SK-N-SH treated with all-trans-retinoic acid at 6 μM for 48 hours (cell line): ENCODE measurements at regions not wholly inside any gene's neighbourhood (a gene's known extent, or its start where the extent isn't known, plus 50 kb on each side); places are given as distances from the start of the nearest gene placed in this dataset.

ENCODE experiments used
- ATAC-seq: fragments of 200-7000 bp; cut with Tn5 transposase; 3 replicates; pipeline ENCODE4 v1.9.1; 2020; ENCODE audit warnings: mild to moderate bottlenecking, moderate library complexity
- ARNTL ChIP-seq: fragments of 450-650 bp; formaldehyde crosslinking; IDR thresholded peaks from 2 replicates; pipeline ENCODE4 v1.5.0; 2020; ENCODE audit warnings: low read depth, mild to moderate bottlenecking, moderate library complexity, borderline replicate concordance
- BACH2 ChIP-seq: fragments of 250-450 bp; sonication (Bioruptor Pico); IDR thresholded peaks from 2 replicates; pipeline ENCODE4 v1.9.0; 2021; ENCODE audit warnings: mild to moderate bottlenecking, borderline replicate concordance
- CREB5 ChIP-seq: fragments of 250-450 bp; sonication (Bioruptor Pico); IDR thresholded peaks from 2 replicates; pipeline ENCODE4 v1.5.1; 2020; ENCODE audit warnings: low read depth, mild to moderate bottlenecking, moderate library complexity
- CSDC2 ChIP-seq: fragments of 250-450 bp; sonication (Bioruptor Pico); IDR thresholded peaks from 2 replicates; pipeline ENCODE4 v1.5.0; 2020; ENCODE audit warnings: mild to moderate bottlenecking, moderate library complexity
- CSRNP3 ChIP-seq: fragments of 250-450 bp; sonication (Bioruptor Pico); IDR thresholded peaks from 2 replicates; pipeline ENCODE4 v1.5.1; 2021; ENCODE audit warnings: mild to moderate bottlenecking, moderate library complexity
- ESRRG ChIP-seq: fragments of 250-450 bp; sonication (Bioruptor Pico); IDR thresholded peaks from 2 replicates; pipeline ENCODE4 v1.6.1; 2021; ENCODE audit warnings: mild to moderate bottlenecking
- GLIS3 ChIP-seq: fragments of 250-450 bp; sonication (Bioruptor Pico); IDR thresholded peaks from 2 replicates; pipeline ENCODE4 v1.5.0; 2020; ENCODE audit warnings: mild to moderate bottlenecking, moderate library complexity
- ISL1 ChIP-seq: fragments of 250-450 bp; sonication (Bioruptor Pico); IDR thresholded peaks from 2 replicates; pipeline ENCODE4 v2.1.2; 2022; ENCODE audit warnings: mild to moderate bottlenecking, moderate library complexity
- OSR1 ChIP-seq: fragments of 250-450 bp; sonication (Bioruptor Pico); IDR thresholded peaks from 2 replicates; pipeline ENCODE4 v1.8.0; 2022; ENCODE audit warnings: moderate library complexity, mild to moderate bottlenecking, inconsistent platforms
- PATZ1 ChIP-seq: fragments of 250-450 bp; sonication (Bioruptor Pico); IDR thresholded peaks from 2 replicates; pipeline ENCODE4 v1.8.0; 2020; ENCODE audit warnings: mild to moderate bottlenecking, moderate library complexity, borderline replicate concordance
- POU6F1 ChIP-seq: fragments of 250-450 bp; sonication (Bioruptor Pico); IDR thresholded peaks from 2 replicates; pipeline ENCODE4 v1.8.0; 2021; ENCODE audit warnings: low read depth, mild to moderate bottlenecking, moderate library complexity, borderline replicate concordance
- PPARA ChIP-seq: fragments of 250-450 bp; sonication (Bioruptor Pico); IDR thresholded peaks from 2 replicates; pipeline ENCODE4 v1.5.0; 2020; ENCODE audit warnings: mild to moderate bottlenecking, borderline replicate concordance
- RARB ChIP-seq: fragments of 250-450 bp; sonication (Bioruptor Pico); IDR thresholded peaks from 2 replicates; pipeline ENCODE4 v1.8.0; 2021; ENCODE audit warnings: mild to moderate bottlenecking, moderate library complexity
- SNAI2 ChIP-seq: fragments of 250-450 bp; sonication (Bioruptor Pico); IDR thresholded peaks from 2 replicates; pipeline ENCODE4 v1.5.0; 2020; ENCODE audit warnings: mild to moderate bottlenecking, moderate library complexity
- TCF4 ChIP-seq: fragments of 250-450 bp; sonication (Bioruptor Pico); IDR thresholded peaks from 2 replicates; pipeline ENCODE4 v1.8.0; 2021; ENCODE audit warnings: mild to moderate bottlenecking, moderate library complexity, borderline replicate concordance
- TOX ChIP-seq: fragments of 250-450 bp; sonication (Bioruptor Pico); IDR thresholded peaks from 2 replicates; pipeline ENCODE4 v1.8.0; 2021; ENCODE audit warnings: mild to moderate bottlenecking, moderate library complexity, borderline replicate concordance
- TSHZ2 ChIP-seq: fragments of 250-450 bp; sonication (Bioruptor Pico); IDR thresholded peaks from 2 replicates; pipeline ENCODE4 v1.5.0; 2020; ENCODE audit warnings: mild to moderate bottlenecking, moderate library complexity
- ZC3H10 ChIP-seq: fragments of 250-450 bp; sonication (Bioruptor Pico); IDR thresholded peaks from 2 replicates; pipeline ENCODE4 v1.5.1; 2021; ENCODE audit warnings: mild to moderate bottlenecking, moderate library complexity
- ZFP3 ChIP-seq: fragments of 250-450 bp; sonication (Bioruptor Pico); IDR thresholded peaks from 2 replicates; pipeline ENCODE4 v1.5.0; 2020; ENCODE audit warnings: mild to moderate bottlenecking, moderate library complexity
- ZNF565 ChIP-seq: fragments of 450-650 bp; formaldehyde crosslinking; conservative IDR thresholded peaks from 2 replicates; pipeline ENCODE4 v1.5.0; 2020; ENCODE audit warnings: low read depth, mild to moderate bottlenecking, moderate library complexity
- ZNF70 ChIP-seq: fragments of 450-650 bp; formaldehyde crosslinking; IDR thresholded peaks from 2 replicates; pipeline ENCODE4 v1.5.0; 2020; ENCODE audit warnings: mild to moderate bottlenecking, moderate library complexity
- ZNF8 ChIP-seq: fragments of 450-650 bp; formaldehyde crosslinking; IDR thresholded peaks from 2 replicates; pipeline ENCODE4 v1.5.0; 2020; ENCODE audit warnings: mild to moderate bottlenecking, moderate library complexity

GRCh38 chrX:68938244-68939004 lies 109.6 kb downstream of the EFNB1 start:
- no peak for ATAC-seq
- no peak for TF ChIP-seq ARNTL
- no peak for TF ChIP-seq OSR1 (CRISPR knock-in tag)
- no peak for TF ChIP-seq ZFP3 (CRISPR knock-in tag)
- TF ChIP-seq PATZ1 (CRISPR knock-in tag), result no peak
- TF ChIP-seq, all 23 proteins: peak for 0

- ATAC-seq, result no peak
- TF ChIP-seq ZNF8 (CRISPR knock-in tag) (no peak), RARB (CRISPR knock-in tag) (no peak), POU6F1 (CRISPR knock-in tag) (no peak), ZC3H10 (no peak), ARNTL (no peak), ZNF70 (CRISPR knock-in tag) (no peak), ZNF565 (CRISPR knock-in tag) (no peak), CSRNP3 (CRISPR knock-in tag) (no peak), PPARA (CRISPR knock-in tag) (no peak), ISL1 (CRISPR knock-in tag) (no peak), TSHZ2 (CRISPR knock-in tag) (no peak), TOX (CRISPR knock-in tag) (no peak), BACH2 (CRISPR knock-in tag) (no peak)
- TF ChIP-seq, all 23 proteins: peak for 0
Measured at GRCh38 chrX:68937581-68937980, 108.8 kb downstream of the EFNB1 start.

GRCh38 chrX:68936608-68937007 lies 107.8 kb downstream of the EFNB1 start:
- peak; percentile 85 for ATAC-seq
- TF ChIP-seq CSDC2 (CRISPR knock-in tag) (no peak), ZNF565 (CRISPR knock-in tag) (no peak), OSR1 (CRISPR knock-in tag) (no peak), ARNTL (no peak), TOX (CRISPR knock-in tag) (no peak), ZFP3 (CRISPR knock-in tag) (no peak), RARB (CRISPR knock-in tag) (no peak), POU6F1 (CRISPR knock-in tag) (no peak), ZC3H10 (no peak), TCF4 (no peak), SNAI2 (no peak), ZNF8 (CRISPR knock-in tag) (no peak), ESRRG (no peak), BACH2 (CRISPR knock-in tag) (no peak), ZNF70 (CRISPR knock-in tag) (no peak), ISL1 (CRISPR knock-in tag) (no peak), GLIS3 (CRISPR knock-in tag) (no peak), CREB5 (CRISPR knock-in tag) (no peak), CSRNP3 (CRISPR knock-in tag) (no peak)
